Activated CD8-positive, alpha-beta memory T cell treated with anti-CD3 and anti-CD28 coated beads for 4 hours (primary cell): ENCODE measurements at regions not wholly inside any gene's neighbourhood (a gene's known extent, or its start where the extent isn't known, plus 50 kb on each side); places are given as distances from the start of the nearest gene placed in this dataset.

Experiments
- DNase-seq, 2 donors: peaks; one replicate each; pipeline ENCODE4 v3.0.0-alpha.2; 2020; ENCODE audit warnings: low read depth in 2 of 2

DNA sequence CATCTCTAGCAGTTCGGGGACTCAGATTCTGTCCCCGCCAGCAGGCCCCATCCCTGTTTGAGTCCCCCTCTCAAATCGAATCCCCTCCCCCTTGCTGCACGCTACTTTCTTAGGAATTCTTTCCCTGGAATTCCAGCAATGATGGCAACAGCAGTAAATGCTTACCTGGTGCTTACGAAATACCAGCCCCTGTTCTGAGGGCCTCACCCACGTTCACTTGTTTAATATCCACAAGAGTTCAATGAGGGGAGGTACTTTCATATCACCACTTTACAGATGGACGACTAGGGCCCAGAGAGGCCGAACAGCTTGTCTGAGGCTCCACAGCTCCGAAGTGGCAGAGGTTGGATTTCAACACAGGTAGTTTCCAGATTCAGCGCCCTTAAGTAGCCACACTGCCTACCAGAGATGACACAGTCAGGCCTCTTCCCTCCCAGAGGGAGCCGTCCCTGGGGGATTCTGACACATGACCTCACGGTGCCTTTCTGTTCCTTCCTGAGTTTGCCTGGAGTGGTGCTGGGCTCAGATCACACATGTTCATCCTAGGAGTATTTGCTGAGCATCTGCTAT is 120.7 kb upstream of the GSE1 start:
- no peak for DNase-seq

DNA sequence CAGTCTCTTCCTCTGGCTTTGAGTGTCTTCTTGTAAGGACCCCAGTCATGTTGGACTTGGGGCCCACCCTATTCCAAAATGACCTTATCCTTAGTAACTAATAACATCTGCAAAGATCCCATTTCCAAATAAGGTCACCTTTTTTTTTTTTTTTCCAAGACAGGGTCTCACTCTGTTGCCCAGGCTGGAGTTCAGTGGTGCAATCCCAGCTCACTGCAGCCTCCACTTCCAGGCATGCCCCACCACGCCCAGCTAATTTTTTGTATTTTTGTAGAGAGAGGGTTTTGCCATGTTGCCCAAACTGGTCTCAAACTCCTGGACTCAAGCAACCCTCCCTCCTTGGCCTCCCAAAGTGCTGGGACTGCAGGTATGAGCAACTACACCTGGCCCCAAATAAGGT is 118.8 kb upstream of the GSE1 start:
- no peak for DNase-seq

DNA sequence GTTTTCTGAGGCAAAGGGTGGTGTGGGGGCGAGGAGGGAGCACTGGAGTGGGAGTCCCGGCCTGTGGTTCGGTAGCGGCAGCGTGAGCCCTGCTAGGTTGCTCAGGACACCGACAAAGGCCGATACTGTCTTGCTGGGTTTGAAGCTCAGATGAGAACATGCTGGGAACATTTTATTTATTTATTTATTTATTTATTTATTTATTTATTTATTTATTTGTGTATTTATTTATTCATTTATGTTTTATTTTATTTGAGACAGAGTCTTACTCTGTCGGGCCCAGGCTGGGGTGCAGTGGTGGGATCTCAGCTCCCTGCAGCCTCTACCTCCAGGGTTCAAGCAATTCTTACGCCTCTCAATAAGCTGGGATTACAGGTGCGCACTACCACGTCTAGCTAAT is 117.9 kb upstream of the GSE1 start:
- DNase-seq, result no peak

DNA sequence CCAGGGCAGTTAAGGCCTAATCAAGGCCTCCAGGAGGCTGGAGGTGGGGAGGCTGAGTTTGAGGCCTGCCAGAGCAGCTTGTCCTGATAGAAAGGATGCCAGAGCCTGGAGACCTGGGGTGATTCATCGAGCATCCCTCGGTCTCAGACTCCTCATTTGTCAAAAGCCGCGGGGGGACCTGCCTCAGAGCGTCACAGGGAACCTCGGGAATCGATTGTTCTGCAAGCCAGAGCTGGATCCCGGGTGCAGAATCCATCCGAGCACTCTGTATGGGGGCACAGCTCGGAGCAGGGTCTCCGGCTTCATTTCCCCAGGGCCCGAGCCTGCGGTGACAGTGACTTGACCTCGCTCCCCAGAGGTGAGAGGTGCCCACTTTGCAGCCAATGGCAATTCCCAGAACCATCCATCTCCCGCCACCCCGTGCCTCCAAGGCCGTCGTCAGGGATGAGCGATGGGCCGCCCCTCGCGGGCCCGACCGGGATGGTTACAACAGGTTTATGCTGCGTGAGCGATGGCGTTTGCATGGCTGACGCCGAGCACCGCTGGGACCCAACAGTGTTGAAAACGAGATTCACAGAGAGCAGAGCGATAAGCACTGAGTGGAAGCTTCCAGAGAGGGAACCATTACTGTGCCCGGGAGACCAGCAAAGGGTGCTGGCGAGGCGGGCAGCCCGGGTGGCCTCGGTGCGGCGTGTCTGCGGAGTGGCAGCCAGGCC is 117.1 kb upstream of the GSE1 start:
- no peak for DNase-seq

DNA sequence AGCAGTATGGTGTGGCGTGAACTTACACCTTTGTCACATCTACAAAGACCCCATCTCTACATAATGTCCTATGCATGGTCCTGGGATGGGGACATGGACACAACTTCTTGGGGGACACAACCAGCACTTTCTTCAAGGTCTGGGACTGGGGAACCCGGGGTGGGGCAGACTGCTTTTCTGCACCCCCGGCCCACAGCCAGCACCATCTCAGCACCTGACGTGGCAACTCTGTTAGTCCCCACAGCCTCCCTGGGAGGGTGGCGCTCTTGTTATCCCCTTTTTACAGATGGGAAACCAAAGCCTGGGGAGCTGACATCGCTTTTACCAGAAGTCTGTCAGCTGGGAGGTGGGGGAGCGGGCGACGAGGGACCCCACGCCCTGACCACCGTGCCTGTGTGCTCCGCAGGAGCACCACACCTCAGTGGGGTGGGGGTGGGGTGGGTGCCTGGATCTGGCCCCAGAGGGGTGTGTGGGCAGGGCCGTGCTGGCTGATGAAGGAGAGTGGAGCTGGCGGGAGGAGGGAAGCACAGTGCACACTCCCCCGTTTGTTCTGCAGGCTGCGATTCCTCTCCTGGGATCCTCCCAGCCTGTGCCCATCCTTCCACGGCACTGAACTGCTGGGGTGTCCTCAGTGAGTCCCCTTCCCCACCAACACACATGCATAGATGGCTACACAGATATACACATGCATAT is 115.4 kb upstream of the GSE1 start:
- no peak for DNase-seq

DNA sequence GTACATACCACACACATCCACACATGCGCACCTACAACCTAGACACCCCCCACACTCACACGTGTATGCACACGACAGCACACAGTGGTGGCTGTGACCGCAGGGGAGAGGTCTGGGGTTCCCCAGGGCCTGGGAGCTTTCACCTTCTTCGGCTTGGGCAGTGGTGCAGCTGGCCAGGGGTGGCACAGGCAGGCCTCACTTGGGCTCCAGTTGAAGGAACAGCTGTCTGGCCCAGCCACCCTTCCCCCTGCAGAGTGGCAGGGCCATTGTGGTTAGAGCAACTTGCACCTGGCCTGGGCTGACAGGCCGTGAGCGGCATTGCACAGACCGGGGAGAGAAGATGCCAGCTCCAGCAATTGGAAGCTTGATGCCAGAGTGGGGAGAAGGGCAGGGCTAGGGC is 114.5 kb upstream of the GSE1 start:
- no peak for DNase-seq

DNA sequence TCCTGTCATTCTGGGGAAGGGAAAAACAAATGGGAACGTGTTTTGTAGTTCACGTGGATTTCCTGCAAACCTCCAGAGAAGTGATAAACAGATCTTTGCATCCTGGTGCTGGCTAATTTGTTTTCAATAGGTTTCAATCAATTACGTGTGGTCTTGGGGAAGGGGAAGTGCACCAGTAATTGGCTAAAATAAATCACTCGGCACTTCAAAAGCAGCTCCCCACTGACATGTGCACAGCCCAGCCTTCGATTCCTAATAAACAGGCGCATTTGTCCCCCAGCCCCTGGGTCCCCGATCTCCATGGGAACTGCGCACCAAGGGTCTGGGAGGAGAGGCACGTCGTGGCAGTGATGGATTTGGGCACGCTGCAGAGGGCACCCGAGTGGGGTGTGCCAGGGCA is 112.9 kb upstream of the GSE1 start:
- DNase-seq, result no peak

DNA sequence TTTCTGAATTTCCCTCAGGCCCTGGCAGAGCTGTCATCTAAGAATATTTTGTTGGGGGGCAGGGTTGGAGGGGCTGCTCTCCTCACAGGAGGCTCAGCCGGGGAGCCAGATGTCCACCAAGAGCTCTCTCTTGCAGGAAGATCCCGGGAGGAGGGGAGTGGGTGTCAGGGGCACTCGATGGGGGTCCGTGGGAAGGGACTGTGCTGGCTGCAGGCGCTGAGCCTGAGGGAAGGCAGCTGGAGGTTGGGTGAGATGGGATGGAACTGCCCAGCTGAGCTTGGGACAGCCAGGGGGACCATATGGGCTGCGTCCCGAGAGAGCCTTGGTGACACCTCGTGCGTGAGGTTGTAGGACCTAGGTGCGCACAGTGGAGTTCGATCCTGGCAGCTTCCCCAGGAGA is 111.2 kb upstream of the GSE1 start:
- no peak for DNase-seq

DNA sequence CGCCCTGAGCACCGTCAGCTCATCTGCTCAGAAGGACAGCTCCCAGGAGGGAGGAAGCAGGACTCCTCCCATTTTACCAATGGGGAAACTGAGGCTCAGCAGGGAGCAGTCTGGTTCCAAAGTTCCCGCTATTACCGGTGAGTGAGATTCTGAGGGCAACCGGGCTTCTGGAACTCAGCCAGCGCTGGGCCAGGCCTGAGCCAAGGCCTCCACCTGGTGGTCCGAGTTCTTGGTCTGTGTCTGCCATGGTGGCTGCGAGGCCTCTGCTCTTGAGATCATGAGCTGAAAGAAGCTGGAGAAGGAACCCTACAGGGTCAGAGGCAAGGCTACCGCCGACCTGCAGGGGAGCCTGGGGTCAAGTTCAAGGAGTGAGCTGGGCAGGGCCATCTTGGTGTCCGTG is 110.8 kb upstream of the GSE1 start:
- no peak for DNase-seq

DNA sequence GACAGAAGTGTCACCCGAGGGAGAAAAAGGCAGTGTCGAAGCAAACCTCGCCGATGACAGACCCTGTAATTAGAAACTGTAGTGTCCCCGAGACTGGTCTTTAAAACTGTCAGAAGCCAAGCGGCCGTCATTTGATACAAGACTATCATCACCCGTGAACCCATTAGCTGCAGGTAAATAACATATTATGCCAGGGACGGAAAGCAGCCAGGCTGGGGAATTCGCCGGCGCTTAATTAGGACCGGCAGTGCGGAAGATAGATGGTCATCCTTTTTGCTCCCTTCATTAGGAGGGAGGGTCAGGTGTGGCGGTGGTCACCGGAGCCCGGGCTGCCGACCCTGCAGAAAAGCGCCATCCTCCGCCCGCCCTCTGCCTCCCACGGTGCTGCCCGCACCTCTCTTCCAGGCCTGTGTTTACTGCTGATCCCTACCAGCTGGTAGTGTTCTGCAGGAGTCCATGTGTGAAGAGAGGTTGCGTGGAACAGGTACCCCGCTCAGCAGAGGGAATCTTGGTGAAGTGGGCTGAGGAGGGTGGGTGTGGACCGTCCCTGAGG is 109.4 kb upstream of the GSE1 start:
- DNase-seq, result no peak

DNA sequence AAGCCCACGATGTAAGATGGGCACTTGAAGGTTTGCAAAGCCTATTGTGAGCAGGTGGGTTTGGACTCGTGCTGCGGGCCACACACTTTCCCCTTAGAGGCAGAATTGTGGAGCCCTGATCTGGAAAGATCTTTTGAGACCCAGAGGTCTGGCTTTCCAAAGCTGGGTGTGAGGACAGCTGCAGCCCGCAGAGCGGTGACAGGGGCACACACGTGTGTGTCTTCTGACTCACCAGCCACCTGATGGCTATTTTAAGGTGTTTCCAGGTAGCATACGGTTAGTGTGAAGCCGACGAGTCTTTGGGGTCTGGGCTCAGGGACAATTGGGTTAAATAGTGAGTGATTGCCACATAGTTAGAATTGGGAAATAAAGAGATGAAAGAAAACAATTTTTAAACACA is 108.9 kb upstream of the GSE1 start:
- no peak for DNase-seq

DNA sequence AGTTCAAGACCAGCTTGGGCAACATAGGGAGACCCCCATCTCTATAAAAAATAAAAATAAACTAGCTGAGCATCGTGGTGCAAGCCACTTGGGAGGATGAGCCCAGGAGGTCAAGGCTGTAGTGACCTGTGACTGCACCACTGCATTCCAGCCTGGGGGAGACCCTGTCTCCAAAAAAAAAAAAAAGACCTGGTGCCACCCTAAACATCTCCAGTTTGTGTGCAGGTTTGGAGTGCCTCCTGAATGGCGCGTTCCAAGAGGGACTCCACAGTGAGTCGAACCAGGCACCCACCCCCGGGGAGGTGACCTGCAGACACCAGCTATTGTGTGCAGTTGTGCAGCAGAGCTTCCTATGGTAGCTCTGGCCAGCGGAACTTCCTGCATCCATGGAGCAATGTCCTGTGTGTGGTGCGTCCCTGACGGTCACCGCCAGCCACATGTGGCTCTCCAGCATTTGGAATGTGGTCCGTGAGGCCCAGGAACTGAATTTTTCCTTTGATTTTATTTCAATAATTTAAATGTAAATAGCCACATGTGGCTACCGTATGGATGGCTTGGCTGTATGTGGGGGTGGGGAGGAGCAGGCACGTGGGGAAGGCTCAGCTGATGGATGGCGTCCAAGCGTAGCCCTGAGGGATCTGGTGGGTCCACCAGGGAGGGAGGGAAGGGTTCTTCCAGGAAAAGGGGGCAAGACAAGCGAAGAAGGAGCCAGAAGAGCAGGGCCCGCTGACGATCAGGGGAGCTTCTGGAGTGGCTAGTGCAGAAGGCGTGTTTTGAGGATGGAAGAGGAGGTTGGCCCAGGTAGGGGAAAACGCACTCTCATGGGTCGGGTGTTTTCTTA is 107.1 kb upstream of the GSE1 start:
- DNase-seq, result no peak

DNA sequence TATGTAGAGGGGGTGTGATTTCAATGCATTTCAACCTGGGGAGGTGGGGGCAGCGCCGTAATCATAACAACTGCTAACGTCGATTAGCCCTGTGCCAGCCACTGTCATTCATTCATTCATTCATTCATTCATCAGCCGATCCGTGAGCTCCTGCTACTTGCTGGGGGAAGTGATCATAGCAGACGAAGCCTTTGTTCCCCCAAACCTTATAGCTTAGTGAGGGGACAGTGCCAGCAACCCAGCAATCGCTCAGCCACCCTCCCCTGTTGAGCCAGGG is 106.5 kb upstream of the GSE1 start:
- no peak for DNase-seq

DNA sequence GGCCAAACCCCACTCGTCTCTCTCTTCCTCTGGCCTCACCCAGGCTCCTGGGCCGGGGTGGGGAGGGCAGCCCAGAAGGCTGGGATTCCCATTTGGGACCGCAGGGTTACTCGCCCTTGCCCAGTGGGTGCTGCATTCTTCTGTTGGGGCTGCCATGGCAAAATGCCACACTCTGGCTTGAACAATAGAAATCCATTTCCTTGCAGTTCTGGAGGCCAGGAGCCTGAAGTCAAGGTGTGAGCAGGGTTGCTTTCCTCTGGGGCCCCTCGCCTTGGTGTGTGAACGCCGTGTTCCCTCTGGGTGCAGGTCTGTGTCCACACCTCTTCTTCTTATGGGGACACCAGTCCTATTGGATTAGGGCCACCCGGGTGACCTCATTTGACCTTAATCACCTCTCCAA is 105.8 kb upstream of the GSE1 start:
- no peak for DNase-seq

DNA sequence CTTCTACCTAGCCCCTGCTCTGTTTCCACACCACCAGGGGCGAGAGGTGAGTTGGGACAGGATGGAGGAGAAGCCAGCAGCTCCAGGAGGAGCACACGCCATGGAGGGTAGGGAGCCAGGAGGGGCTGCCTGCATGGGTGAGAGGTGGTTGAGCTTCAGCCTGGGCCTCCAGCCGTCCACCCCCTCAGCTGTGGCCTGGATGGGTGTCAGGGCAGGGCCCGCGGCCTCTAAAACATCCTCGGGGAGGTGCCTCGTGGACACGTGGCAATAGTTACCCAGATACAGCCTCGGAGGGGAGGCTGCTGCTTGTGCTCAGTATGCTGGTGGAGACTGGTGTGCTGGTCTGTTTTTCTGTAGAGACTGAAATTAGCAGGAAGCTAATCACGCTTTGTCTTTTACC is 104.7 kb upstream of the GSE1 start:
- DNase-seq, result no peak

DNA sequence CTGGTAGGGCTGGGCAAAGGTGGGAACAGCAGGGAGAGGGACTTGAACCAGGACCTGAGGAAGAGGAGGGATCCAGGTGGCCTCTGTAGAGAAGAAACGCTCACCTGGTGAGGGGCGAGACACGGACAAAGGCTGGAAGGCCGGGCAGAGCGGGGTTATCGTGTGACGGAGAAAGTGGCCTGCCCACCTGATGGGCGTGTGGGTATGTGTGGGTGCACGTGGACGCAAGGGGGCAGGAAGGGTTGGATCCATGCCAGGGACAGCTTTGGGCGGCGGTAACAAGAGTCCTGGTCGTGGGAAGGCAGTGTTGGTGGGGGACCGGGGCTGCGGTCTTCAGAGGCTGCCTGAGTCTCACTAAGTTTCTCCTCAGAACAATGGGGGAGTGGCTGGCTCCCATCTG is 104.1 kb upstream of the GSE1 start:
- DNase-seq, result no peak

DNA sequence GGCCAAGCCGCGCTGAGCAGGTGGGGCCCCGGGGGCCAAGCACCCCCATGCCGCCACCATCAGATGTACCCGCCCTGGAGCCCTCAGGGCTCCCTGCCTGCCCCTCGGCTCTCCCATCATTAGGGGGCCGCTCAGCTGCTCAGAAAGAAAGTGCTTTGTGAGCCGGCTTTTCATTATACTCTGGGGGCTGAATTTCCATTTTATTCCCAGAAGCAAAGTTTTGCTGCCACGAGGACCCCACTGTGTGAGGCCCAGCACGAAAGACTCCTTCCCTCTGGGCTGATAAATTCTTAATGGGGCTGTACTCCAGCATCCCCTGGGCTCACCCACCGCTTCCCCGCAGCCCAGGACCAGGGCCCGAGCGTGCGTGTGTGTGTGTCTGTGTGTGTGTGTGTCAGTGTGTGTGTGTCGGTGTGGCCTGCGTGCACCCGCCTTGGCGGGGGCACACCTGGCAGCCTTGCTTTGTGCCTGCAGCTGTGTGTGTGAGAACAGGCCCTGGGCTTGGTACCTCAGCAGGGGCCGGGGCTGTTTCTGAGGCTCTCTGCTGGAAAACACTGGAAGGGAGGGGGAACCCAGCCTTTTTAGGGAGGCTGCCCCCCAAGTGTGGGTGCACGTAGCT is 103.0 kb upstream of the GSE1 start:
- DNase-seq, result no peak

DNA sequence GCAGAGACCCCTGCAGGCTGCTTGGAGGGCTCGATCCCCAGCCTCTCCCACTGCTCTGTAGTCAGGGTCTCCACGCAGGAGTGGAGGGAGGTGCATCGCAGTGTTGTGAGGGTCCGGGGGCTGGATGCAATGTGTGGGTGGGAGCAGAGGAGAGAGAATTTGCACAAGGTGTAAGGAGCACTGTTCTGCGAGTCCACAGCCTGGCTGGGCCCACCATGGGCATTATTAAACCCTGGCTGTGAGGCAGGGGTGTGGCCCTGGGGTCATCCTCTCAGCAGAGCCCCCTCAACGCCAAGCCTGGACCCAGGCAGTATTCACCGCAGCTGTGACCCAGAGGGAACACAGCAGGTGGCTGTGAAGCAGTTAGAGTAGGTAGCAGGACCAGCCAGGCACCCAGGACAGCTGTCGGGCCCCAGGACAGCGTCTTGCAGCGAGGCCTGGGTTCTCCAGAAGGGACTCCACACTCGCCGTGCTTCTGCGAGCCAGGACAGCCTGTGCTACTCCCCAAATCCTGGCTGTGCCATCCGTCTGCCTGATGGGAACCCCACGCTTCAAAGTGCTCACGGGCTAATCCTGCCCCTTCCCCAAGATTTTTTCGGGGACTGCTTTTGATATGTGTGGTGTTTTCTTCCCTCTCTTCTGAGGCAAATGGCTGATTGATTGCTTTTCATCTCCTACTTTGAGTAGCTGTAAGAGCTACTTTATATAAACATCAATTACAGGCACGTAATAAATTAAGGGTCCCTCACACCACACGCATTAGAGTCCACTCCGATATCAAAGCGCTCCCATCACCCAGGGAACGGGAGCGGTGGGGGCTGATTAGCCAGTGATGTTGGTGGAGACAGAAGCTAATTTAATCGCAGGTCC is 100.9 kb upstream of the GSE1 start:
- no peak for DNase-seq

DNA sequence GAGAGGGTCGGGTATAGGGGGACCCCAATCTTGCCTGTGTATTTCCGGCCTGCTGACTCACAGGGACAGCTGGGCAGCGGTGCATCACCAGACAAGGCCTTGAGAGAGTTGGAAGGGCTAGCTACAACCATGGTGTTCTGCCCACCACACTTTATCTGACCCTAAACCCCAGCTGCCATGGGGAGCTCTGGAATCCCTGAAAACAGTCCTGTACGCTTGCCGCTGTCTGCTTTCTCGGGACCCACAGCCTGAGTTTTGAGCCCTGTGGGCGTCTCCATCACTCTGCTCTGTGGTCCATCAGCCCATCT is 100.4 kb upstream of the GSE1 start:
- DNase-seq, result no peak

DNA sequence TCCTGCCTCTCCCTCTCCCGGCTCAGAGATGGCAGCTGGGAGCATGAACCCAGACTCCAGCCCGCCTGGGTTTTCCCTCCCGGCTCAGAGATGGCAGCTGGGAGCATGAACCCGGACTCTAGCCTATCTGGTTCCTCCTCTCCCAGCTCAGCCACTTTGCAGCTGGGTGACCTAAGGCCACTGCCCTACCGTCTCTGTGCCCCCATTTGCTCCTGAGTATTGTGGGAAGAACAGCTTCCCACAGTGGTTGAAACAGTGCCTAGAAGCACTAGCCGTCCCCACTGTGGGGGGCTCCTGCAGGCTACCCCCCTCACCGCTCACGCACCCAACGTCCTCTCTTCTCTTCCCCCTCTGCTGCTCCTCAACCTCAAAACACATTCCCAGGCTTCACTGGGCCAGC is 99.9 kb upstream of the GSE1 start:
- DNase-seq, result no peak

DNA sequence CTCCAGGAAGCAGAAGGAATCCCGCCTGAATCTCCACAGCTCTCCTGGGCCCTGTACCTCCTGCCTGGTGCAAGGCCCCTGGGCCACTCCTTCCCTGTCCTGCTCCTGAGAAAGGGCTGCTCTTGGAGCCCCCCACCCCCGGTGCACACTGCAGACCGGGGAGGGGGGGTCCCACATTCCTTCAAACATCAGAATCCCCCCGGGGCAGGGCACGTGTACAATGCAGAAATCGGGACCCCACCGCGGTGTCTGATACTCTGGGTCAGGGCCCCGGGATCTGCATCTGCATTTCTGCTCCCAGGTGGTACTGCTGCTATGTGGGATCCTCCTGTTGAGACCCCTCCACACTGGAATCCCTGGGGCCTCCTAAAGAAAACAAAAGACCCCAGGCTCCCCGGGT is 99.5 kb upstream of the GSE1 start:
- DNase-seq, result no peak

DNA sequence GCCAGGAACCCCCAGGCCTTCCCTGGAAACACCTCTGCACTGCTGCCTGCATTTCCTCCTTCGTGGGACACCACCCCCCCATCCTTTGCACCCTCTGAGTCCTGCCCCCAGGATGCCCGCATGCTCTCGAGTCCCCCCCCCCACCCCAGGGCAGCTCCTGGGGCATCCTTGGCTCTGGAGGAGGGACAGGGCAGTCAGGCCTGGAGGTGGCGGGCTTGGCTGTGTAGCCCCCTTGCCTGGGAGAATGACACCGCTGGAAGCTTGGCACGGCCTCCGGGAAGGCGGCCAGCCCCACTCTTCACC is 98.9 kb upstream of the GSE1 start:
- no peak for DNase-seq
